ENCODE measurements at regions not wholly inside any gene's neighbourhood (a gene's known extent, or its start where the extent isn't known, plus 50 kb on each side); places are given as distances from the start of the nearest gene placed in this dataset.

GRCh38 chr11:26243426-26243825, 88.5 kb upstream of the ANO3 start:
- no peak for DNase-seq (ENCODE audit: low read depth)

GRCh38 chr11:26244207-26244606, 87.7 kb upstream of the ANO3 start:
- no peak for DNase-seq (ENCODE audit: low read depth)

- no peak for DNase-seq (ENCODE audit: low read depth)
These were observed 86.9 kb upstream of the ANO3 start for GRCh38 chr11:26245046-26245445.

GRCh38 chr11:26247340-26247739, 84.6 kb upstream of the ANO3 start:
- DNase-seq (ENCODE audit: low read depth): peak; percentile 32

GRCh38 chr11:26248661-26249060, 83.3 kb upstream of the ANO3 start:
- no peak for DNase-seq (ENCODE audit: low read depth)

GRCh38 chr11:26254378-26254777, 77.6 kb upstream of the ANO3 start:
- no peak for DNase-seq (ENCODE audit: low read depth)

GRCh38 chr11:26263769-26264168, 68.2 kb upstream of the ANO3 start:
- DNase-seq (ENCODE audit: low read depth): no peak

- DNase-seq (ENCODE audit: low read depth): no peak
These were observed 67.7 kb upstream of the ANO3 start for GRCh38 chr11:26264266-26264665.

- no peak for DNase-seq (ENCODE audit: low read depth)
These were observed 62.8 kb upstream of the ANO3 start for GRCh38 chr11:26268980-26269660.

- no peak for DNase-seq (ENCODE audit: low read depth)
These were observed 60.3 kb upstream of the ANO3 start for GRCh38 chr11:26271666-26272065.

GRCh38 chr11:26276798-26277424, 55.0 kb upstream of the ANO3 start:
- peak; percentile 37 for DNase-seq (ENCODE audit: low read depth)

- DNase-seq (ENCODE audit: low read depth): no peak
These were observed 53.6 kb upstream of the ANO3 start for GRCh38 chr11:26278354-26278753.
